ENCODE measurements at regions not wholly inside any gene's neighbourhood (a gene's known extent, or its start where the extent isn't known, plus 50 kb on each side); places are given as distances from the start of the nearest gene placed in this dataset.

- intact Hi-C loops (cut with DNase I; ENCODE audit: low total_unique reads) = no loop called here
- H3K36me3 ChIP-seq = no peaks in the 10 kb centered on the region
- no peak overlapping the region for H3K27ac ChIP-seq
- no peaks in the 10 kb centered on the region for H3K4me1 ChIP-seq
- no peak for TF ChIP-seq POLR2A (IDR thresholded peaks at IDR 0.05)
- TF ChIP-seq, protein P1, sequence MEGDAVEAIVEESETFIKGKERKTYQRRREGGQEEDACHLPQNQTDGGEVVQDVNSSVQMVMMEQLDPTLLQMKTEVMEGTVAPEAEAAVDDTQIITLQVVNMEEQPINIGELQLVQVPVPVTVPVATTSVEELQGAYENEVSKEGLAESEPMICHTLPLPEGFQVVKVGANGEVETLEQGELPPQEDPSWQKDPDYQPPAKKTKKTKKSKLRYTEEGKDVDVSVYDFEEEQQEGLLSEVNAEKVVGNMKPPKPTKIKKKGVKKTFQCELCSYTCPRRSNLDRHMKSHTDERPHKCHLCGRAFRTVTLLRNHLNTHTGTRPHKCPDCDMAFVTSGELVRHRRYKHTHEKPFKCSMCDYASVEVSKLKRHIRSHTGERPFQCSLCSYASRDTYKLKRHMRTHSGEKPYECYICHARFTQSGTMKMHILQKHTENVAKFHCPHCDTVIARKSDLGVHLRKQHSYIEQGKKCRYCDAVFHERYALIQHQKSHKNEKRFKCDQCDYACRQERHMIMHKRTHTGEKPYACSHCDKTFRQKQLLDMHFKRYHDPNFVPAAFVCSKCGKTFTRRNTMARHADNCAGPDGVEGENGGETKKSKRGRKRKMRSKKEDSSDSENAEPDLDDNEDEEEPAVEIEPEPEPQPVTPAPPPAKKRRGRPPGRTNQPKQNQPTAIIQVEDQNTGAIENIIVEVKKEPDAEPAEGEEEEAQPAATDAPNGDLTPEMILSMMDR (IDR thresholded peaks at IDR 0.05) = no peak
- DNase-seq = no peak
- no peaks in the 10 kb centered on the region for H3K9me3 ChIP-seq
- H3K4me3 ChIP-seq = no peak overlapping the region
- H3K27me3 ChIP-seq = no peaks in the 10 kb centered on the region
These were observed 278.3 kb upstream of the MPDZ start for GRCh38 chr9:13557746-13558145.

- intact Hi-C loops (cut with DNase I; ENCODE audit: low total_unique reads) = no loop called here
- TF ChIP-seq POLR2A (IDR thresholded peaks at IDR 0.05) = no peak
- TF ChIP-seq, protein P1 (IDR thresholded peaks at IDR 0.05) = no peak
- H3K4me3 ChIP-seq = no peak overlapping the region
- no peaks in the 10 kb centered on the region for H3K9me3 ChIP-seq
- H3K4me1 ChIP-seq = no peaks in the 10 kb centered on the region
- DNase-seq = no peak
- no peaks in the 10 kb centered on the region for H3K27me3 ChIP-seq
- H3K36me3 ChIP-seq = no peaks in the 10 kb centered on the region
- no peak overlapping the region for H3K27ac ChIP-seq
These were observed 277.2 kb upstream of the MPDZ start for GRCh38 chr9:13556656-13557055.

- no peak overlapping the region for H3K4me3 ChIP-seq
- no peaks in the 10 kb centered on the region for H3K9me3 ChIP-seq
- TF ChIP-seq, protein P1 (IDR thresholded peaks at IDR 0.05) = no peak
- TF ChIP-seq POLR2A (IDR thresholded peaks at IDR 0.05) = no peak
- no peaks in the 10 kb centered on the region for H3K4me1 ChIP-seq
- H3K27me3 ChIP-seq = no peaks in the 10 kb centered on the region
- intact Hi-C loops (cut with DNase I; ENCODE audit: low total_unique reads) = no loop called here
- H3K36me3 ChIP-seq = no peaks in the 10 kb centered on the region
- no peak for DNase-seq
- no peak overlapping the region for H3K27ac ChIP-seq
These were observed 276.6 kb upstream of the MPDZ start for GRCh38 chr9:13555989-13556500.

GRCh38 chr9:13555516-13555915 is 276.0 kb upstream of the MPDZ start:
- intact Hi-C loops (cut with DNase I; ENCODE audit: low total_unique reads) = no loop called here
- no peak overlapping the region for H3K4me3 ChIP-seq
- no peaks in the 10 kb centered on the region for H3K27me3 ChIP-seq
- no peaks in the 10 kb centered on the region for H3K9me3 ChIP-seq
- H3K36me3 ChIP-seq = no peaks in the 10 kb centered on the region
- H3K27ac ChIP-seq = no peak overlapping the region
- no peak for DNase-seq
- TF ChIP-seq, protein P1 (IDR thresholded peaks at IDR 0.05) = no peak
- TF ChIP-seq POLR2A (IDR thresholded peaks at IDR 0.05) = no peak
- H3K4me1 ChIP-seq = no peaks in the 10 kb centered on the region

- no peak for DNase-seq
- Histone ChIP-seq H3K27ac (no peak overlapping the region), H3K9me3 (no peaks in the 10 kb centered on the region), H3K27me3 (no peaks in the 10 kb centered on the region), H3K4me1 (no peaks in the 10 kb centered on the region), H3K4me3 (no peak overlapping the region), H3K36me3 (no peaks in the 10 kb centered on the region)
- TF ChIP-seq POLR2A (IDR thresholded peaks at IDR 0.05) = no peak
- TF ChIP-seq, protein P1 (IDR thresholded peaks at IDR 0.05) = no peak
- intact Hi-C loops (cut with DNase I; ENCODE audit: low total_unique reads) = no loop called here
These were observed 275.1 kb upstream of the MPDZ start for GRCh38 chr9:13554626-13555025.

Data from uterus (tissue), 3 donors.